ENCODE measurements at regions not wholly inside any gene's neighbourhood (a gene's known extent, or its start where the extent isn't known, plus 50 kb on each side); places are given as distances from the start of the nearest gene placed in this dataset.

DNA sequence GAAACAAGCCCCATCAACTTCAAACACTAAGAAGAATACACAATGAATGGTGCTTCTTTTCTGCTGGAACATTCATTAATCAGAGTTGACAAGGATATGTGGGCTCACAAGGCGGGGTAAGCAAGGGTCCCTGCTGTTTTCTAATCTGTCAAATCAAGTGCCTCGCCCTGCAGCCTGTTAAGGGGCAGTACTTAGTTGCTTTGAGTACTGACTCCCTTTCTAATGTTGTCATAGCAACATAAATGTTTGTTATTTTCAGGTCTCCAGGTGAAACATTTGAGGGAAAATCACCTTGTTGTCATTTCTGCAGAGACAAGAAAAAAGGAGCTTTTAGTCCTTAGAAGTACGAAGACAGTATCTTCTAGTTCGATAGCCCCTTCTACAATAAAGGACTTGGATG, 284.7 kb upstream of the PKDCC start:
- Mint-ChIP-seq H3K27ac (ENCODE audit: unreplicated experiment) (no peak overlapping the region), H3K4me1 (ENCODE audit: unreplicated experiment) (no peaks in the 10 kb centered on the region), H3K4me3 (ENCODE audit: unreplicated experiment) (no peak overlapping the region), H3K36me3 (ENCODE audit: unreplicated experiment) (no peaks in the 10 kb centered on the region), H3K9me3 (ENCODE audit: unreplicated experiment) (no peaks in the 10 kb centered on the region), H3K27me3 (ENCODE audit: unreplicated experiment) (peaks cover 15% of the 10 kb centered on the region)
- TF ChIP-seq CTCF (IDR thresholded peaks at IDR 0.05) = no peak
- DNase-seq (ENCODE audit: extremely low spot score, unreplicated experiment) = no peak

DNA sequence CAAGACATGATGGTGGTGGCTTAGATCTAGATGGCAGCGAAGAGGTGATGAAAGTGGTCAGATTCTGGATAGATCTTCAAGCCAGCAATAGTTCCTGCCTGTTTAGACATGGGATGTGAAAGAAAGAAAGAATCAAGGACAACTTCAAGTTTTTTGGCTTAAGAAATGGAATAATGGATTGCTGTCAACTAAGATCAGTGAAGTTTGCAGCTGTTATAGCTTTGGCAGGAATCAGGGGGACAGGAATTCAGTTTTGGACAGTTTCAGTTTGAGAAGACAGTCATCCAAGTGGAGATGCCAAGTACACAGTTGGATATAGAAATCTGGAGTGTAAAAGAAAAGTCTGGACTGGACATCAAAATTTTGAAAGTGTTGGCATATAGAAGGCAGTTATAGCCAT, 283.7 kb upstream of the PKDCC start:
- no peak overlapping the region for H3K4me3 Mint-ChIP-seq (ENCODE audit: unreplicated experiment)
- no peak for TF ChIP-seq CTCF (IDR thresholded peaks at IDR 0.05)
- no peaks in the 10 kb centered on the region for H3K36me3 Mint-ChIP-seq (ENCODE audit: unreplicated experiment)
- H3K9me3 Mint-ChIP-seq (ENCODE audit: unreplicated experiment) = no peaks in the 10 kb centered on the region
- no peaks in the 10 kb centered on the region for H3K4me1 Mint-ChIP-seq (ENCODE audit: unreplicated experiment)
- no peak overlapping the region for H3K27ac Mint-ChIP-seq (ENCODE audit: unreplicated experiment)
- DNase-seq (ENCODE audit: extremely low spot score, unreplicated experiment) = no peak
- peaks cover 11% of the 10 kb centered on the region for H3K27me3 Mint-ChIP-seq (ENCODE audit: unreplicated experiment)

DNA sequence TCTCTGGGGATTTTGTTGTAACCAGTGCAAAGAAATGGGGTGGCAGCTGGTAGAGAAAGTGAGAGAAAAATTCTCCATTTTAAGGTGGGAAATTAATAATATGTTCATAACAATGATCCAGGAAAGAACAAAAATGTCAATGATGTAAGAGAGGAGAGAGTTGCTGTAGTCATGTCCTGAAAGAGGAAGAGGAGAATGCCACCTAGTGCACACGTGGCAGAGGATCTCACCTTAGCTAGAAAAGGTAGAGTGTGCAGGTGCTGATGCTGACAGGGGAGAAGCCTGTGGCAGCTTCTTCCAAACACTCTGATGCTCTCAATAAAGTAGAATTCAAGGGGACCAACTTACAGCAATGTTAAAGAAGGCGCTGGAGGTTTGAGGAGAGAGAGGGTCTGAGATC, 282.9 kb upstream of the PKDCC start:
- DNase-seq (ENCODE audit: extremely low spot score, unreplicated experiment) = no peak
- H3K27me3 Mint-ChIP-seq (ENCODE audit: unreplicated experiment) = peaks cover 12% of the 10 kb centered on the region
- no peaks in the 10 kb centered on the region for H3K9me3 Mint-ChIP-seq (ENCODE audit: unreplicated experiment)
- no peaks in the 10 kb centered on the region for H3K36me3 Mint-ChIP-seq (ENCODE audit: unreplicated experiment)
- H3K27ac Mint-ChIP-seq (ENCODE audit: unreplicated experiment) = no peak overlapping the region
- no peaks in the 10 kb centered on the region for H3K4me1 Mint-ChIP-seq (ENCODE audit: unreplicated experiment)
- H3K4me3 Mint-ChIP-seq (ENCODE audit: unreplicated experiment) = no peak overlapping the region
- TF ChIP-seq CTCF (IDR thresholded peaks at IDR 0.05) = no peak

GRCh38 chr2:41768310-41768709, 279.5 kb upstream of the PKDCC start:
- H3K4me3 Mint-ChIP-seq (ENCODE audit: unreplicated experiment) = no peak overlapping the region
- H3K4me1 Mint-ChIP-seq (ENCODE audit: unreplicated experiment) = no peaks in the 10 kb centered on the region
- H3K27ac Mint-ChIP-seq (ENCODE audit: unreplicated experiment) = no peak overlapping the region
- H3K9me3 Mint-ChIP-seq (ENCODE audit: unreplicated experiment) = no peaks in the 10 kb centered on the region
- TF ChIP-seq CTCF (IDR thresholded peaks at IDR 0.05) = no peak
- DNase-seq (ENCODE audit: extremely low spot score, unreplicated experiment) = no peak
- H3K27me3 Mint-ChIP-seq (ENCODE audit: unreplicated experiment) = peaks cover 20% of the 10 kb centered on the region
- no peaks in the 10 kb centered on the region for H3K36me3 Mint-ChIP-seq (ENCODE audit: unreplicated experiment)

- Mint-ChIP-seq H3K9me3 (ENCODE audit: unreplicated experiment) (no peaks in the 10 kb centered on the region), H3K4me1 (ENCODE audit: unreplicated experiment) (no peaks in the 10 kb centered on the region), H3K36me3 (ENCODE audit: unreplicated experiment) (no peaks in the 10 kb centered on the region), H3K27ac (ENCODE audit: unreplicated experiment) (no peak overlapping the region), H3K4me3 (ENCODE audit: unreplicated experiment) (no peak overlapping the region), H3K27me3 (ENCODE audit: unreplicated experiment) (peaks cover 30% of the 10 kb centered on the region)
- TF ChIP-seq CTCF (IDR thresholded peaks at IDR 0.05) = no peak
- no peak for DNase-seq (ENCODE audit: extremely low spot score, unreplicated experiment)
Measured at GRCh38 chr2:41771710-41772109, 276.1 kb upstream of the PKDCC start.
